Astrocyte of the spinal cord (primary cell): ENCODE measurements at regions not wholly inside any gene's neighbourhood (a gene's known extent, or its start where the extent isn't known, plus 50 kb on each side); places are given as distances from the start of the nearest gene placed in this dataset.
A peak's percentile ranks its signal among the peaks of the same experiment; 100 is the strongest.
"Not testable (repeated sequence)": the region's sequence is repeated elsewhere in the genome, so short reads cannot be mapped to it uniquely, and the experiment has no call there.

Experiments
- DNase-seq: peaks from one replicate; pipeline ENCODE4 v3.0.0; 2011; ENCODE audit warnings: low read depth, low spot score
- H3K4me3 ChIP-seq: 2 replicates; pipeline ENCODE4 v1.5.1; 2011; ENCODE audit warnings: low read depth, mild to moderate bottlenecking, low read length, moderate library complexity
- in situ Hi-C: cut with HindIII; loops from 2 replicates; pipeline ENCODE4 v1.10.0; 2017; ENCODE audit warnings: low sequenced_read_pairs
- TF ChIP-seq, protein P1 (sequence below): IDR thresholded peaks from 2 replicates; pipeline ENCODE4 v1.5.1; 2012; ENCODE audit warnings: low read depth, mild to moderate bottlenecking, low read length, inconsistent platforms

DNA sequence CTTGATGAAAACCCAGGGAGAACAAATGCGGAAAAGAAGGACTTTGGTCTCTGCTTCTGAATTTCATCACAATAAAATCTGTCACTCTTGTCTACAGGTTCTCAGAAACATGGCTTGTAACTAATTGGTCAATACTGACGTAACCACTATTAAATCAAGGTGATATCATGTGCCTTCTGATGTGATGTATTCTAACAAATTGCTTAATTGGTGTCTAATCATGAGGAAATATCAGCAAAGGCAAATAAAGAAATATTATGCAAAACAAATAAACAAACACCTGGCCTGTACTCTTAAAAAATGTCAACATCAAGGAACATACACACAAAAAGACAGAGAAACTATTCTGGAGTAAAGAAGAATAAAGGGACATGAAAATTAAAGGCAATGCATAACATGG, 1165.0 kb downstream of the NXPH1 start:
- TF ChIP-seq, protein P1, sequence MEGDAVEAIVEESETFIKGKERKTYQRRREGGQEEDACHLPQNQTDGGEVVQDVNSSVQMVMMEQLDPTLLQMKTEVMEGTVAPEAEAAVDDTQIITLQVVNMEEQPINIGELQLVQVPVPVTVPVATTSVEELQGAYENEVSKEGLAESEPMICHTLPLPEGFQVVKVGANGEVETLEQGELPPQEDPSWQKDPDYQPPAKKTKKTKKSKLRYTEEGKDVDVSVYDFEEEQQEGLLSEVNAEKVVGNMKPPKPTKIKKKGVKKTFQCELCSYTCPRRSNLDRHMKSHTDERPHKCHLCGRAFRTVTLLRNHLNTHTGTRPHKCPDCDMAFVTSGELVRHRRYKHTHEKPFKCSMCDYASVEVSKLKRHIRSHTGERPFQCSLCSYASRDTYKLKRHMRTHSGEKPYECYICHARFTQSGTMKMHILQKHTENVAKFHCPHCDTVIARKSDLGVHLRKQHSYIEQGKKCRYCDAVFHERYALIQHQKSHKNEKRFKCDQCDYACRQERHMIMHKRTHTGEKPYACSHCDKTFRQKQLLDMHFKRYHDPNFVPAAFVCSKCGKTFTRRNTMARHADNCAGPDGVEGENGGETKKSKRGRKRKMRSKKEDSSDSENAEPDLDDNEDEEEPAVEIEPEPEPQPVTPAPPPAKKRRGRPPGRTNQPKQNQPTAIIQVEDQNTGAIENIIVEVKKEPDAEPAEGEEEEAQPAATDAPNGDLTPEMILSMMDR, result no peak
- no peak for DNase-seq
- no peak overlapping the region for H3K4me3 ChIP-seq
- in situ Hi-C loops, result no loop called here

DNA sequence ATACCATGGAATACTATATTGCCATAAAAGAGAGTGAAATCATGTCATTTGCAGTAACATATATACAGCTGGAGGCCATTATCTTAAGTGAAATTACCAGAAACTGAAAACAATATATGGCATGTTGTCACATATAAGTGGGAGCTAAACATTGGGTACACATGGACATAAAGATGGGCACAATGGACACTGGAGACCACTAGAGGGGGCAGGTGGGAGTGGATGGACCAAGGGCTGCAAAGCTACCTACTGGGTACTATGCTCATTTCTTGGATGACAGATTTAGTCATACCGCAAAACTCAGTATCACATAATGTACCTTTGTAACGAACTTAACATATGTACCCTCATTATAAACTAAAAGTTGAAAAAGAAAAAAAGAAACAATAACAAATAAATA, 1167.6 kb downstream of the NXPH1 start:
- no peak for DNase-seq
- in situ Hi-C loops, result no loop called here
- H3K4me3 ChIP-seq, result no peak overlapping the region
- TF ChIP-seq, protein P1, result peak; percentile 5

- no peak overlapping the region for H3K4me3 ChIP-seq
- in situ Hi-C loops, result no loop called here
- TF ChIP-seq, protein P1, result no peak
- DNase-seq, result no peak
These were observed 1169.9 kb downstream of the NXPH1 start for GRCh38 chr7:9603291-9603690.

GRCh38 chr7:9608560-9608959, 1175.2 kb downstream of the NXPH1 start:
- TF ChIP-seq, protein P1, result no peak
- in situ Hi-C loops, result no loop called here
- no peak overlapping the region for H3K4me3 ChIP-seq
- DNase-seq, result peak; percentile 2

GRCh38 chr7:9620899-9621298, 1187.5 kb downstream of the NXPH1 start:
- in situ Hi-C loops, result not testable (repeated sequence)

DNA sequence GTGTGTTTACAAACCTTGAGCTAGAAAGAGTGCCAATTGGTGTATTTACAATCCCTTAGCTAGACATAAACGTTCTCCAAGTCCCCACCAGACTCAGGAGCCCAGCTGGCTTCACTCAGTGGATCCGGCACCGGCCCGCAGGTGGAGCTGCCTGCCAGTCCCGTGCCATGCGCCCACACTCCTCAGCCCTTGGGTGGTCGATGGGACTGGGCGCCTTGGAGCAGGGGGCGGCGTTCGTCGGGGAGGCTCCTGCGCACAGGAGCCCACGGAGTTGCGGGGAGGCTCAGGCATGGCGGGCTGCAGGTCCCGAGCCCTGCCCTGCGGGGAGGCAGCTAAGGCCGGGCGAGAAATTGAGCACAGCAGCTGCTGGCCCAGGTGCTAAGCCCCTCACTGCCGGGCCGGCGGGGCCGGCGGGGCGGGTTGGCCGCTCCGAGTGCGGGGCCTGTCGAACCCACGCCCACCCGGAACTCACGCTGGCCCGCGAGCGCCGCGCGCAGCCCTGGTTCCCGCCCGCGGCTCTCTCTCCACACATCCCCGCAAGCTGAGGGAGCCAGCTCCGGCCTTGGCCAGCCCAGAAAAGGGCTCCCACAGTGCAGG, 1188.0 kb downstream of the NXPH1 start:
- in situ Hi-C loops, DNase-seq, H3K4me3 ChIP-seq: not testable (repeated sequence)

More at GRCh38 chr7:9620899-9621298, 1187.5 kb downstream of the NXPH1 start:
- DNase-seq, H3K4me3 ChIP-seq: not testable (repeated sequence)

DNA sequence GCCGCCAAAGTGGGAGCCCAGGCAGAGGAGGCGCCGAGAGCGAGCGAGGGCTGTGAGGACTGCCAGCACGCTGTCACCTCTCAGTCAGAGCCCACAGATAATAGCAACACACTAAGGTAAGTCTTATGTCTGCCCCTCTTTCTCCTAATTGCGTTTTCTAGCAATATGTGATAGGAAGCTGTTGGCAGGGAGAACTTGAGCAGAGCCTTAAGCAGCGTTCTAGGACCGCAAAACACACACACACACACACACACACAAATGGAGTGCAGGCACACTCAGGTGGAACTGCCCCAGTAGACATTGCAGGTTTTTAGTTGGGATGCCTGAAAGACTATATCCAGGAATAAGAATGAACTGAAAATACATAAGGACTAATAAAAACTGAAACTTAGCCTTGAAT, 1188.5 kb downstream of the NXPH1 start:
- TF ChIP-seq, protein P1, result no peak
- in situ Hi-C loops, result no loop called here
- DNase-seq, result no peak
- H3K4me3 ChIP-seq, result no peak overlapping the region

DNA sequence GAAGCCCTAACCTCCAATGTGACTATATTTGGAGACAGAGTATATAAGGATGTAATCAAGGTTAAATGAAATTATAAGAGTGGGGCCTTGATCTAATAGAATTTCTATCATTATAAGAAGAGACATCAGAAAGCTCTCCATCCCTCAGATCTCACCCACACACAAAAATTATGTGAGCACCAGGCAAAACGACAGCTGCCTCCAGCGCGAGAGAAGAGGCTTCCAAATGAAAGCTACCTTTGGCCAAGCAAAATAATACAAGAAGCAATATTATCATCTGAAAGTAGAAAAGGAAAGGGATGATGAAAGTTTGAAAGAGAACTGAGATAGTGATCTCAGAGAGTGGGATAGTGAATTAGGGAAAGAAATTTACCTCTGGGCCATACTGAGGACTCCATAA, 1192.5 kb downstream of the NXPH1 start:
- no peak overlapping the region for H3K4me3 ChIP-seq
- no peak for DNase-seq
- in situ Hi-C loops, result no loop called here
- TF ChIP-seq, protein P1, result no peak
